ENCODE measurements at regions not wholly inside any gene's neighbourhood (a gene's known extent, or its start where the extent isn't known, plus 50 kb on each side); places are given as distances from the start of the nearest gene placed in this dataset.

- no peaks in the 10 kb centered on the region for H3K36me3 ChIP-seq
- no peaks in the 10 kb centered on the region for H3K4me1 ChIP-seq
- no peaks in the 10 kb centered on the region for H3K27me3 ChIP-seq
- TF ChIP-seq CTCF (IDR thresholded peaks at IDR 0.05), result no peak
- no peak for TF ChIP-seq POLR2A (IDR thresholded peaks at IDR 0.05)
- no peak for TF ChIP-seq POLR2AphosphoS5 (IDR thresholded peaks at IDR 0.05; ENCODE audit: insufficient read depth in 1 of 2, low read depth in 1 of 2)
- intact Hi-C loops (cut with DNase I), result no loop called here
- H3K4me3 ChIP-seq, result no peak overlapping the region
- H3K9me3 ChIP-seq, result no peaks in the 10 kb centered on the region
- no peak for DNase-seq (ENCODE audit: extremely low spot score in 2 of 2)
- H3K27ac ChIP-seq, result no peak overlapping the region
These were observed 479.1 kb downstream of the MBD2 start for GRCh38 chr18:53745224-53745967.

- intact Hi-C loops (cut with DNase I), result no loop called here
These were observed 484.8 kb downstream of the MBD2 start for GRCh38 chr18:53739700-53740099.

GRCh38 chr18:53735526-53735925, 488.9 kb downstream of the MBD2 start:
- intact Hi-C loops (cut with DNase I), result no loop called here
- TF ChIP-seq POLR2A (IDR thresholded peaks at IDR 0.05) (no peak), CTCF (IDR thresholded peaks at IDR 0.05) (no peak), POLR2AphosphoS5 (IDR thresholded peaks at IDR 0.05; ENCODE audit: insufficient read depth in 1 of 2, low read depth in 1 of 2) (no peak)
- Histone ChIP-seq H3K4me1 (no peaks in the 10 kb centered on the region), H3K4me3 (no peak overlapping the region), H3K9me3 (no peaks in the 10 kb centered on the region), H3K27me3 (no peaks in the 10 kb centered on the region), H3K27ac (no peak overlapping the region), H3K36me3 (no peaks in the 10 kb centered on the region)
- no peak for DNase-seq (ENCODE audit: extremely low spot score in 2 of 2)

More at GRCh38 chr18:53739700-53740099, 484.8 kb downstream of the MBD2 start:
- H3K27me3 ChIP-seq, result no peaks in the 10 kb centered on the region
- H3K9me3 ChIP-seq, result no peaks in the 10 kb centered on the region
- no peak overlapping the region for H3K27ac ChIP-seq
- no peaks in the 10 kb centered on the region for H3K4me1 ChIP-seq
- DNase-seq (ENCODE audit: extremely low spot score in 2 of 2), result no peak
- TF ChIP-seq POLR2A (IDR thresholded peaks at IDR 0.05) (no peak), CTCF (IDR thresholded peaks at IDR 0.05) (no peak)
- no peaks in the 10 kb centered on the region for H3K36me3 ChIP-seq
- H3K4me3 ChIP-seq, result no peak overlapping the region

GRCh38 chr18:53715243-53715853, 509.1 kb downstream of the MBD2 start:
- DNase-seq (ENCODE audit: extremely low spot score in 2 of 2), result no peak
- Histone ChIP-seq H3K4me1 (no peaks in the 10 kb centered on the region), H3K9me3 (no peaks in the 10 kb centered on the region), H3K27me3 (no peaks in the 10 kb centered on the region), H3K4me3 (no peak overlapping the region), H3K27ac (no peak overlapping the region), H3K36me3 (no peaks in the 10 kb centered on the region)
- TF ChIP-seq CTCF (IDR thresholded peaks at IDR 0.05) (no peak), POLR2A (IDR thresholded peaks at IDR 0.05) (no peak), POLR2AphosphoS5 (IDR thresholded peaks at IDR 0.05; ENCODE audit: insufficient read depth in 1 of 2, low read depth in 1 of 2) (no peak)
- intact Hi-C loops (cut with DNase I), result no loop called here

GRCh38 chr18:53710080-53710479, 514.4 kb downstream of the MBD2 start:
- TF ChIP-seq POLR2A (IDR thresholded peaks at IDR 0.05) (no peak), POLR2AphosphoS5 (IDR thresholded peaks at IDR 0.05; ENCODE audit: insufficient read depth in 1 of 2, low read depth in 1 of 2) (no peak), CTCF (IDR thresholded peaks at IDR 0.05) (no peak)
- H3K36me3 ChIP-seq, result no peaks in the 10 kb centered on the region
- no peaks in the 10 kb centered on the region for H3K27me3 ChIP-seq
- no peaks in the 10 kb centered on the region for H3K9me3 ChIP-seq
- H3K27ac ChIP-seq, result no peak overlapping the region
- no peak for DNase-seq (ENCODE audit: extremely low spot score in 2 of 2)
- H3K4me3 ChIP-seq, result no peak overlapping the region
- no peaks in the 10 kb centered on the region for H3K4me1 ChIP-seq
- intact Hi-C loops (cut with DNase I), result no loop called here
